HG02938 (cell line): ENCODE measurements at regions not wholly inside any gene's neighbourhood (a gene's known extent, or its start where the extent isn't known, plus 50 kb on each side); places are given as distances from the start of the nearest gene placed in this dataset.
A peak's percentile ranks its signal among the peaks of the same experiment; 100 is the strongest.

Source experiments
- ATAC-seq: cut with Tn5 transposase; IDR thresholded peaks from one replicate; pipeline ENCODE4 v1.9.1; 2021; ENCODE audit warnings: mild to moderate bottlenecking, moderate library complexity; ENCODE audit not compliant: unreplicated experiment

DNA sequence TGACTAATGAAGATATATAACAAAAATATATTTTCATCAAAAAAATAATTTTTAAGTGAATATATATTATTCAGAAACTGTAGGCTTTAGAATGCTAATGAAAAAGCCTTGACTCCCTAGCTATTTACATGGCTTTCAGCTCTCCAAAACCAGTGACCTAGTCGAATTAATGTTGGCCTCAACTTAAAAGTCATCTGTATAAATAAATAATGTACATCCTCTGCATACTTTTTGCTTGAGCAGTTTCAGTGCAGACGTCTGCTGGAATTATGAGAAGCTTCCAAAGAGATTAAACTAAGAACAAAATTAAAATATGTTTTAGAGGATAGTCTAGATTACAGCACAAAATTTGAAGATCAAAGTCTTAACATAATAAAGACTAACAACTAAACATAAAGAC, 520.4 kb upstream of the ALCAM start:
- ATAC-seq = no peak

DNA sequence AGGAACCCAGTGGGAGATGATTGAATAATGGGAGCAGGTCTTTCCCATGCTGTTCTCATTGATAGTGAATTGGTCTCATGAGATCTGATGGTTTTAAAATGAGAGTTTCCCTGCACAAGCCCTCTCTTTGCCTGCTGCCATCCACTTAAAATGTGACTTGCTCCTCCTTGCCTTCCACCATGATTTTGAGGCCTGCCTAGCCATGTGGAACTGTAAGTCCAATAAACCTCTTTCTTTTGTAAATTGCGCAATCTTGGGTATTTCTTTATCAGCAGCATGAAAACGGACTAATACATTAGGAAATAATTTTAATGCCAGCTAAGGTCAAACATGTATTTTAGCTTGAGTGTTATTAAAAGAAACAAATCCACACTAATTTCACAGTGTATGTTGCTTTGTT, 517.6 kb upstream of the ALCAM start:
- ATAC-seq = no peak

DNA sequence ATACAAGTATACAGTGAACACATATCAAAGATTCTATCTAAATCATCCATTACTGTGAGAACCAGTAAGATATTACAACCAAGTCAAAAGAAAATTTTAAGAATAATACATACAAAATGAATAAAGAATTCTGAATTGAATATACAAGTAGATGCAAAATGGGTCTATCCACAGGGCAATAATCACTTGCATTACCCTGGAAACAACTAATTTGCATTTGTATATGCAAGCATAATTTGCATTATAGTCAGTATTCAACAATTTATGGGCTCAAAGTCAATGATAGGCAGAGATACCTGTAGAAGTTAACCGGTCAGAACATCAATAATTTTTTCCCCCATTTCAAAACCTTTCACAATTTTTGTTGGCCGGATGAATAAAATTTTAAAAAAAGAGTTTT, 512.2 kb upstream of the ALCAM start:
- no peak for ATAC-seq

- ATAC-seq = no peak
Observed at GRCh38 chr3:104855702-104856101, 511.0 kb upstream of the ALCAM start.

DNA sequence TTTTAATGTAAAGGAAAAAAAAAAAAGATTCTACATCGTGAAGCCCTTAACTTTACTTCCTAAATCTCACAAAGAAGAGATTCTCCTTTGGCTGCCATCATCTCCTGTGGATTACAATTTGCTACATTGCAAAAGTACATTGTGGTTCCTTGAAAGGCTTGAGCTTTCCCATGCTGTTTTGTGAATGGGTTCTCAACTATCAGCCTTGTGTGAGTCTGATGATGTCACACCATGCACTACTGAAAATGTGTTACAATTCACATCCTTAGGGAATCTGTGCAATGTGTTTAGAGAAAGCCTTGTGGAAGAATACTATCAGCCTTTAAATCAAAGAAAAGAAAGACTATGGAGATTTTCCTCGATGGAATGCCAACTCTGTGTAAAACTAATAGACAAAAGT, 510.0 kb upstream of the ALCAM start:
- no peak for ATAC-seq

- no peak for ATAC-seq
Observed at GRCh38 chr3:104868291-104868690, 498.4 kb upstream of the ALCAM start.

DNA sequence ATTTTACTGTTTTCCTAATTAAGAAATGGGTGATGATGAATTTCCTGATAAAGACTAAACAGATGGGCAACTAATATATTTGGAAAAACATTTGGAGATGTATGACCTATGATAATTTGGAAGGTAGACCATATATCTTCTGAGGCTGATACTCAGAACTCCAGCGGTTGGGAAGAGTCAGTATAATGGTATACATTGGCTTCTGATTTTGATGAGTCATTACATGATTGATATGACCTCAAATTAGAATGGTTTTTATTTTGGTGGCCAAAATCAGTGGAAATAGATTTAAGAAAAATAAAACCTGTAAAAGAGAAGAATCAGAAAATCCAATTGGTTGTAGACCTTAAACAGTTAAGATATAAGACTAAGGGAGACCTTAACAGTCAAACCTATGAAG, 496.4 kb upstream of the ALCAM start:
- no peak for ATAC-seq

DNA sequence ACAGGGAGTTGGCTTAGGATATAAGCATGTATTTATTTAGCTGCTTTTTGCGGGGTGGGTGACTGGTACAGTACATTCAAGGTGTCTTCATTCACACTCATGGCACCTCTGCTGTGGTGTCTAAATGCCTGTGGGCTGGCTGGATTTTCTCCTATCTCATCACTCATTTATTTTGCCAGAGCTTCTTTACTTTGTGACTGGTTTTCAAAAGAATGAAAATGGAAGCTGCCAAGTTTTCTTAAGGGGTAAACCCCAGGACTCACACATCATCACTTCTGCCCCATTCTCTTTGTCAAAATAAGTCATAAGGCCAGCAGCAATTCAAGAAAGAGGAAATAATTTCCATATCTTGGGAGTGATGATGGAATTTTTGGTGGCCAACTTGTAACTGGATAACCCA, 493.4 kb upstream of the ALCAM start:
- no peak for ATAC-seq

DNA sequence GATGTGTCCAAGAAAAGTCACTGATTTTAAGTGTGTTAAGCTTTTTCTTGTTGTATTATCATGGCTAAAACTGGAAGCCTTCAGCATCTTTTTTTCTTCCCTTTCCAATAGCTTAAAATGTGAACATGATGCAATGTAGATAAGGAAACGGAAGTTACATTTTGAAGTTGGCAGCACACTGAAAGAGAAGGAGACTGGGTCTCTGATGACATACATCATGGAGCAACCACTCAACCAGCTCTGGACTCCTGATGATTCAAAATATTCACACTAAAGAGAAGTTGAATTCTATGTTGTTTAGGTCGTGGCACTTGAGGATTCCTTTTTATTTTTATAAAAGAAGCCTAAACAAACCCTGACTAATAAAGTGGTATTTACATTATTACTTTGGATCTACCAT, 488.3 kb upstream of the ALCAM start:
- ATAC-seq = no peak

GRCh38 chr3:104879919-104880318, 486.8 kb upstream of the ALCAM start:
- ATAC-seq = no peak

GRCh38 chr3:104885214-104885814, 481.4 kb upstream of the ALCAM start:
- ATAC-seq = peak; percentile 40

DNA sequence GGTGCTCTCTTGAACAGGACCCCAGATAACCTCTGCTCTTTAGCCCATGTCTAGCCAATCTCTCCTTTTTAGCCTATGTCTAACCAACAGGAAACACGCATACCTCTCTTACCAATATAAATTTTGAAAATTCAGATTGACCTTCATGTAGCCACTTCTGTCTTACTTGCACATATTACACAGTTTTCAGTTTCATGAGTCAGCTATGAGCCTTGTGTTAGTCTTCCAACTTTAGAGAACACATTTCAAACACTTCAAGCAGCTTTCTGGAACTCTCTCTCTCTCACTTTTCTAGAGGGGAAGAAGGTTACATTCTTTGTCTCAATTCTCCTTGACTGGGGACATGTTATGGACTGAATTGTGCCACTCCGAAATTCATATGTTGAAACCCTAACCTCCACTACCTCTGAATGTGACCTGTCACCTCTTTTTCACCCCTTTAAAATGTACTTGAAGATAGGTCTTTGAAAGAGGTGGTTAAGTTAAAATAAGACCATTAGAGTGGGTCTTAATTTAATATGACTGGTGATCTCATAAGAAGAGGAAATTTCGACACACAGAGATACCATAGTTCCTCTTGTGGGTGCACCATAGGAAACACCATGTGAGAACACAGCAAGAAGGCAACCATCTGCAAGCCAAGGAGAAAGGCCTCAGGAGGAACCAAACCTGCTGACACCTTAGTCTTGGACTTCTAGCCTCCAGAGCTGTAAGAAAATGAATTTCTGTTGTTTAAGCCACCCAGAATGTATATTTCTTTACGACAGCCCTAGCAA, 480.3 kb upstream of the ALCAM start:
- no peak for ATAC-seq

GRCh38 chr3:104887069-104887468, 479.6 kb upstream of the ALCAM start:
- ATAC-seq = no peak

GRCh38 chr3:104887619-104888018, 479.1 kb upstream of the ALCAM start:
- no peak for ATAC-seq

DNA sequence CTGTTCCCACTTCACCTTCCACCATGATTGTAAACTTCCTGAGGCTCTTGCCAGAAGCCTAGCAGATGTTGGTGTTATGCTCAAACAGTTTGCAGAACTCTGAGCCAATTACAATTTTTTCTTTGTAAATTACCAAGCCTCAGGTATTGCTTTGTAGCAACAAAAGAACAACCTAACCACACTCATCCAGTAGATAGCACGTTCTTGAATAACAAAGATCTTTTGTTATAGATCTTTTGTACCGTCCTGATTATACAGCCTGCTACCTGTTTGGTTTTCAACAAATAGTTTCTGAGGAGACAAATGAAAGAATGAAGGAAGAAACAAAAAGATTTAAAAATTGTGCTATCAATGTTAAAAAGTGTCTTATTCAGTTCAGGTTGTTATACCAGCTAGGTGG, 474.7 kb upstream of the ALCAM start:
- ATAC-seq = no peak

DNA sequence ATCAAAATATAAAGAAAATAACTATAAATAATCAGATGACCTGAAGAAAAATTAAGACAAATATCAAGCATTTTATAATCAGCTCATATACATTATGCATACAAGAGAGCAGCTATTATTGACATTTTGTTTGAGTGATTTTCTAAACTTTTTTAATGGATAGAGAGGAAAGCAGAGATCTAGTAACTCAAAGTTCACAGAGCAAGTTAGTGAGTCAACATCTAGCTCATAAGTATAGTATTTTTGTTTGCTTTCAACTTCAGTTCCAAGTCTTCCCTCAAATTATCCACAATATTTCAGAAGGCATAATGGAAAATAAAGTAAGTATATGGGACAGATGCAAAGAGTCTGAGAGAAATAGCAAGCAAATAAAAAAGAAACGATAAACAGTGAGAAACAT, 470.1 kb upstream of the ALCAM start:
- ATAC-seq = no peak

- ATAC-seq = no peak
Observed at GRCh38 chr3:104901396-104901795, 465.3 kb upstream of the ALCAM start.

GRCh38 chr3:104903064-104903463, 463.6 kb upstream of the ALCAM start:
- ATAC-seq = no peak

- no peak for ATAC-seq
Observed at GRCh38 chr3:104906001-104906639, 460.6 kb upstream of the ALCAM start.

- ATAC-seq = no peak
Observed at GRCh38 chr3:104907507-104907906, 459.2 kb upstream of the ALCAM start.

DNA sequence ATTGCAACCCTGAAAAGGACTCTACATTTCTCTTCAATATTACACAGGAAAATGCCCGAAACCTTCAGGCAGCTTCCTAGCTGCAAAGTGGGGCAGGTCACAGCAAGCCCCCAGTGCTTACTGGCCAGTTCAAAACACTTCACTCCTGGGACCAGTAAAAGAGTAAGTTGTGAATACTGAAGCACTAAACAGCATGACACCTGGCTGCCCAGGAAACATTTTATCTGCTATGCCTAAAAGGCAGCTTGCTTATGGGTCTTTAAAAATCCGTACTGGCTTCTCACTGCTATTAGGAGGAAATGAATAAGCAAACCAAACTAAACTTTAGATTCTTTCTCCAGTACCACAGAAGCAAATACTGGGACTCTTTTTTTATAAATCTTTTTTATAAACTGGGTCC, 457.9 kb upstream of the ALCAM start:
- ATAC-seq = no peak

DNA sequence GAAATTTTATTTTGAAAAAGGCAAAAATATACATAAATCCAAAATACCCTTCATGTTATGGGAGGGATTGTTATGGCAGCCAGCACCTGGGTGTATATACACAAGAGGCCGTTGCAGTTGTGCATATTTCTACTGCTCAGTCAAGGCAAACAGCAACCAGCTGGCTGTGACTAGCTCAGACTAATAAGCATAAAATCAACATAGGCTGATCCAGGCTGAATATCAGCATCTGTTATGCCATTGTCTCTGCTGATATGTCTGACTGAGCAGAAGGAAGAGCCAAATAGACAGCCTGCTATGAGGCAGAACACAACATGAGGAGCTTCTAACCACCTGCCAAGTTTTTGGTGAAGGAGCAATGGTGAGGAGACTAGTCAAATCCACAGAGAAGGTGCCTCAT, 457.5 kb upstream of the ALCAM start:
- no peak for ATAC-seq
